ENCODE measurements at regions not wholly inside any gene's neighbourhood (a gene's known extent, or its start where the extent isn't known, plus 50 kb on each side); places are given as distances from the start of the nearest gene placed in this dataset.

GRCh38 chr14:58849601-58850000 lies 211.8 kb downstream of the DACT1 start:
- TF ChIP-seq, protein P1, sequence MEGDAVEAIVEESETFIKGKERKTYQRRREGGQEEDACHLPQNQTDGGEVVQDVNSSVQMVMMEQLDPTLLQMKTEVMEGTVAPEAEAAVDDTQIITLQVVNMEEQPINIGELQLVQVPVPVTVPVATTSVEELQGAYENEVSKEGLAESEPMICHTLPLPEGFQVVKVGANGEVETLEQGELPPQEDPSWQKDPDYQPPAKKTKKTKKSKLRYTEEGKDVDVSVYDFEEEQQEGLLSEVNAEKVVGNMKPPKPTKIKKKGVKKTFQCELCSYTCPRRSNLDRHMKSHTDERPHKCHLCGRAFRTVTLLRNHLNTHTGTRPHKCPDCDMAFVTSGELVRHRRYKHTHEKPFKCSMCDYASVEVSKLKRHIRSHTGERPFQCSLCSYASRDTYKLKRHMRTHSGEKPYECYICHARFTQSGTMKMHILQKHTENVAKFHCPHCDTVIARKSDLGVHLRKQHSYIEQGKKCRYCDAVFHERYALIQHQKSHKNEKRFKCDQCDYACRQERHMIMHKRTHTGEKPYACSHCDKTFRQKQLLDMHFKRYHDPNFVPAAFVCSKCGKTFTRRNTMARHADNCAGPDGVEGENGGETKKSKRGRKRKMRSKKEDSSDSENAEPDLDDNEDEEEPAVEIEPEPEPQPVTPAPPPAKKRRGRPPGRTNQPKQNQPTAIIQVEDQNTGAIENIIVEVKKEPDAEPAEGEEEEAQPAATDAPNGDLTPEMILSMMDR (IDR thresholded peaks at IDR 0.05), result no peak
- no peak for TF ChIP-seq POLR2A (IDR thresholded peaks at IDR 0.05)
- no peak for TF ChIP-seq POLR2AphosphoS5 (IDR thresholded peaks at IDR 0.05)
- TF ChIP-seq EP300 (IDR thresholded peaks at IDR 0.05), result no peak
